ENCODE measurements at regions not wholly inside any gene's neighbourhood (a gene's known extent, or its start where the extent isn't known, plus 50 kb on each side); places are given as distances from the start of the nearest gene placed in this dataset.

- POLR2A ChIA-PET, result interaction anchor here in 1 of 2 donors (0.6 kb wide), 1 partner anchor 11 kb away, joined by 3 read pairs; no protein-coding TSS in a partner anchor
Measured at GRCh38 chr4:137707626-137708025, 175.3 kb upstream of the PCDH18 start.

GRCh38 chr4:137707102-137707620 lies 174.9 kb upstream of the PCDH18 start:
- H3K4me3 Mint-ChIP-seq, result no peak overlapping the region
- H3K27me3 ChIP-seq (replicated peaks in 1 of 2; ENCODE audit: control insufficient read depth in 2 of 2, extremely low read depth in 1 of 2, insufficient read depth in 2 of 2, low read length in 1 of 2), result no peaks in the 10 kb centered on the region
- no peaks in the 10 kb centered on the region for H3K4me1 ChIP-seq (ENCODE audit: control insufficient read depth in 1 of 2, extremely low read depth in 1 of 2, insufficient read depth in 2 of 2, low read length in 2 of 2)
- no peak overlapping the region for H3K4me3 ChIP-seq (ENCODE audit: control insufficient read depth in 1 of 2, extremely low read depth in 1 of 2, low read length in 1 of 2)
- POLR2A ChIA-PET, result no interaction called here
- H3K4me1 Mint-ChIP-seq, result no peaks in the 10 kb centered on the region
- no peaks in the 10 kb centered on the region for H3K36me3 Mint-ChIP-seq
- no peaks in the 10 kb centered on the region for H3K36me3 ChIP-seq (ENCODE audit: control insufficient read depth in 2 of 2, extremely low read depth in 1 of 2, insufficient read depth in 1 of 2, low read length in 1 of 2)
- peaks cover 0 to 13% (median 7%) of the 10 kb centered on the region in 3 donors for H3K9me3 Mint-ChIP-seq
- DNase-seq, result no peak
- no peaks in the 10 kb centered on the region for H3K9me3 ChIP-seq
- H3K27ac ChIP-seq (ENCODE audit: low read length), result no peak overlapping the region
- H3K27ac Mint-ChIP-seq, result no peak overlapping the region
- CTCF ChIA-PET, result no interaction called here
- no peaks in the 10 kb centered on the region for H3K27me3 Mint-ChIP-seq
- no peak for ATAC-seq (replicated peaks in 1 of 4)

More at GRCh38 chr4:137707626-137708025, 175.3 kb upstream of the PCDH18 start:
- no peak overlapping the region for H3K27ac Mint-ChIP-seq
- CTCF ChIA-PET, result no interaction called here
- H3K4me1 Mint-ChIP-seq, result no peaks in the 10 kb centered on the region
- H3K4me3 Mint-ChIP-seq, result no peak overlapping the region
- no peaks in the 10 kb centered on the region for H3K27me3 ChIP-seq (replicated peaks in 1 of 2; ENCODE audit: control insufficient read depth in 2 of 2, extremely low read depth in 1 of 2, insufficient read depth in 2 of 2, low read length in 1 of 2)
- no peaks in the 10 kb centered on the region for H3K36me3 ChIP-seq (ENCODE audit: control insufficient read depth in 2 of 2, extremely low read depth in 1 of 2, insufficient read depth in 1 of 2, low read length in 1 of 2)
- 67% methylated on average over 1 of the region's 2 CpGs for WGBS (ENCODE audit: insufficient coverage)
- no peak overlapping the region for H3K27ac ChIP-seq (ENCODE audit: low read length)
- no peak overlapping the region for H3K4me3 ChIP-seq (ENCODE audit: control insufficient read depth in 1 of 2, extremely low read depth in 1 of 2, low read length in 1 of 2)
- DNase-seq (no peak), ATAC-seq (replicated peaks in 1 of 4) (no peak)
- no peaks in the 10 kb centered on the region for H3K4me1 ChIP-seq (ENCODE audit: control insufficient read depth in 1 of 2, extremely low read depth in 1 of 2, insufficient read depth in 2 of 2, low read length in 2 of 2)
- peaks cover 0 to 13% (median 7%) of the 10 kb centered on the region in 3 donors for H3K9me3 Mint-ChIP-seq
- no peaks in the 10 kb centered on the region for H3K36me3 Mint-ChIP-seq
- no peaks in the 10 kb centered on the region for H3K9me3 ChIP-seq
- no peaks in the 10 kb centered on the region for H3K27me3 Mint-ChIP-seq

- H3K27ac ChIP-seq (ENCODE audit: low read length), result no peak overlapping the region
- DNase-seq, result no peak
- POLR2A ChIA-PET, result interaction anchor here in 1 of 2 donors (0.6 kb wide), 3 partner anchors 13 to 1458 kb away, joined by 3 read pairs; no protein-coding TSS in a partner anchor
- Mint-ChIP-seq H3K4me1 (no peaks in the 10 kb centered on the region), H3K27me3 (no peaks in the 10 kb centered on the region), H3K36me3 (no peaks in the 10 kb centered on the region), H3K27ac (no peak overlapping the region), H3K9me3 (peaks cover 4 to 9% (median 8%) of the 10 kb centered on the region in 3 donors), H3K4me3 (no peak overlapping the region)
- no peaks in the 10 kb centered on the region for H3K36me3 ChIP-seq (ENCODE audit: control insufficient read depth in 2 of 2, extremely low read depth in 1 of 2, insufficient read depth in 1 of 2, low read length in 1 of 2)
- 80% methylated on average over 1 of the region's 3 CpGs for WGBS (ENCODE audit: insufficient coverage)
- no peaks in the 10 kb centered on the region for H3K4me1 ChIP-seq (ENCODE audit: control insufficient read depth in 1 of 2, extremely low read depth in 1 of 2, insufficient read depth in 2 of 2, low read length in 2 of 2)
- H3K9me3 ChIP-seq, result no peaks in the 10 kb centered on the region
- H3K27me3 ChIP-seq (replicated peaks in 1 of 2; ENCODE audit: control insufficient read depth in 2 of 2, extremely low read depth in 1 of 2, insufficient read depth in 2 of 2, low read length in 1 of 2), result no peaks in the 10 kb centered on the region
- ATAC-seq (replicated peaks in 1 of 4), result no peak
- H3K4me3 ChIP-seq (ENCODE audit: control insufficient read depth in 1 of 2, extremely low read depth in 1 of 2, low read length in 1 of 2), result no peak overlapping the region
- CTCF ChIA-PET, result no interaction called here
Measured at GRCh38 chr4:137705171-137705783, 173.0 kb upstream of the PCDH18 start.

GRCh38 chr4:137703195-137703594 lies 170.9 kb upstream of the PCDH18 start:
- ChIA-PET POLR2A (no interaction called here), CTCF (no interaction called here)
- H3K27ac ChIP-seq (ENCODE audit: low read length), result no peak overlapping the region
- Mint-ChIP-seq H3K4me1 (no peaks in the 10 kb centered on the region), H3K27ac (no peak overlapping the region), H3K4me3 (no peak overlapping the region), H3K27me3 (no peaks in the 10 kb centered on the region), H3K36me3 (no peaks in the 10 kb centered on the region), H3K9me3 (peaks cover 4 to 20% (median 6%) of the 10 kb centered on the region in 3 donors)
- no peak for DNase-seq
- no peaks in the 10 kb centered on the region for H3K9me3 ChIP-seq
- H3K4me3 ChIP-seq (ENCODE audit: control insufficient read depth in 1 of 2, extremely low read depth in 1 of 2, low read length in 1 of 2), result no peak overlapping the region
- no peaks in the 10 kb centered on the region for H3K4me1 ChIP-seq (ENCODE audit: control insufficient read depth in 1 of 2, extremely low read depth in 1 of 2, insufficient read depth in 2 of 2, low read length in 2 of 2)
- no peak for ATAC-seq (replicated peaks in 1 of 4)
- no peaks in the 10 kb centered on the region for H3K27me3 ChIP-seq (replicated peaks in 1 of 2; ENCODE audit: control insufficient read depth in 2 of 2, extremely low read depth in 1 of 2, insufficient read depth in 2 of 2, low read length in 1 of 2)
- no peaks in the 10 kb centered on the region for H3K36me3 ChIP-seq (ENCODE audit: control insufficient read depth in 2 of 2, extremely low read depth in 1 of 2, insufficient read depth in 1 of 2, low read length in 1 of 2)

GRCh38 chr4:137702512-137702911 lies 170.2 kb upstream of the PCDH18 start:
- no peak overlapping the region for H3K4me3 ChIP-seq (ENCODE audit: control insufficient read depth in 1 of 2, extremely low read depth in 1 of 2, low read length in 1 of 2)
- no peaks in the 10 kb centered on the region for H3K27me3 ChIP-seq (replicated peaks in 1 of 2; ENCODE audit: control insufficient read depth in 2 of 2, extremely low read depth in 1 of 2, insufficient read depth in 2 of 2, low read length in 1 of 2)
- Mint-ChIP-seq H3K27me3 (no peaks in the 10 kb centered on the region), H3K27ac (no peak overlapping the region), H3K9me3 (peaks cover 4 to 22% (median 6%) of the 10 kb centered on the region in 3 donors), H3K36me3 (no peaks in the 10 kb centered on the region), H3K4me1 (no peaks in the 10 kb centered on the region), H3K4me3 (no peak overlapping the region)
- H3K9me3 ChIP-seq, result no peaks in the 10 kb centered on the region
- 40% methylated on average over 1 of the region's 2 CpGs for WGBS (ENCODE audit: insufficient coverage)
- no peak for DNase-seq
- POLR2A ChIA-PET, result no interaction called here
- CTCF ChIA-PET, result no interaction called here
- H3K36me3 ChIP-seq (ENCODE audit: control insufficient read depth in 2 of 2, extremely low read depth in 1 of 2, insufficient read depth in 1 of 2, low read length in 1 of 2), result no peaks in the 10 kb centered on the region
- H3K27ac ChIP-seq (ENCODE audit: low read length), result no peak overlapping the region
- no peaks in the 10 kb centered on the region for H3K4me1 ChIP-seq (ENCODE audit: control insufficient read depth in 1 of 2, extremely low read depth in 1 of 2, insufficient read depth in 2 of 2, low read length in 2 of 2)
- ATAC-seq (replicated peaks in 1 of 4), result no peak

- Mint-ChIP-seq H3K4me1 (no peaks in the 10 kb centered on the region), H3K27ac (no peak overlapping the region), H3K9me3 (peaks cover 4 to 22% (median 6%) of the 10 kb centered on the region in 3 donors), H3K4me3 (no peak overlapping the region), H3K36me3 (no peaks in the 10 kb centered on the region), H3K27me3 (no peaks in the 10 kb centered on the region)
- Histone ChIP-seq H3K36me3 (ENCODE audit: control insufficient read depth in 2 of 2, extremely low read depth in 1 of 2, insufficient read depth in 1 of 2, low read length in 1 of 2) (no peaks in the 10 kb centered on the region), H3K4me3 (ENCODE audit: control insufficient read depth in 1 of 2, extremely low read depth in 1 of 2, low read length in 1 of 2) (no peak overlapping the region), H3K9me3 (no peaks in the 10 kb centered on the region), H3K27me3 (replicated peaks in 1 of 2; ENCODE audit: control insufficient read depth in 2 of 2, extremely low read depth in 1 of 2, insufficient read depth in 2 of 2, low read length in 1 of 2) (no peaks in the 10 kb centered on the region), H3K4me1 (ENCODE audit: control insufficient read depth in 1 of 2, extremely low read depth in 1 of 2, insufficient read depth in 2 of 2, low read length in 2 of 2) (no peaks in the 10 kb centered on the region), H3K27ac (ENCODE audit: low read length) (no peak overlapping the region)
- WGBS (ENCODE audit: insufficient coverage), result no CpG with 5 or more reads among the region's 1 CpG
- ATAC-seq (replicated peaks in 1 of 4) (no peak), DNase-seq (no peak)
- CTCF ChIA-PET, result no interaction called here
- POLR2A ChIA-PET, result no interaction called here
Measured at GRCh38 chr4:137701401-137701800, 169.1 kb upstream of the PCDH18 start.

- Histone ChIP-seq H3K27me3 (replicated peaks in 1 of 2; ENCODE audit: control insufficient read depth in 2 of 2, extremely low read depth in 1 of 2, insufficient read depth in 2 of 2, low read length in 1 of 2) (no peaks in the 10 kb centered on the region), H3K4me3 (ENCODE audit: control insufficient read depth in 1 of 2, extremely low read depth in 1 of 2, low read length in 1 of 2) (no peak overlapping the region), H3K9me3 (no peaks in the 10 kb centered on the region), H3K36me3 (ENCODE audit: control insufficient read depth in 2 of 2, extremely low read depth in 1 of 2, insufficient read depth in 1 of 2, low read length in 1 of 2) (no peaks in the 10 kb centered on the region), H3K4me1 (ENCODE audit: control insufficient read depth in 1 of 2, extremely low read depth in 1 of 2, insufficient read depth in 2 of 2, low read length in 2 of 2) (no peaks in the 10 kb centered on the region), H3K27ac (ENCODE audit: low read length) (no peak overlapping the region)
- Mint-ChIP-seq H3K4me1 (no peaks in the 10 kb centered on the region), H3K27me3 (no peaks in the 10 kb centered on the region), H3K9me3 (peaks cover 3 to 22% (median 4%) of the 10 kb centered on the region in 3 donors), H3K4me3 (no peak overlapping the region), H3K27ac (no peak overlapping the region), H3K36me3 (no peaks in the 10 kb centered on the region)
- 92% methylated on average over 4 of the region's 4 CpGs for WGBS (ENCODE audit: insufficient coverage)
- POLR2A ChIA-PET, result no interaction called here
- DNase-seq, result no peak
- no peak for ATAC-seq (replicated peaks in 1 of 4)
- CTCF ChIA-PET, result no interaction called here
Measured at GRCh38 chr4:137700751-137701150, 168.5 kb upstream of the PCDH18 start.
